HepG2 (cell line): ENCODE measurements at regions not wholly inside any gene's neighbourhood (a gene's known extent, or its start where the extent isn't known, plus 50 kb on each side); places are given as distances from the start of the nearest gene placed in this dataset.

Experiments used
- ATAC-seq: fragments of 200-7000 bp; cut with Tn5 transposase; 3 replicates; pipeline ENCODE4 v1.9.1; 2020; ENCODE audit warnings: mild to moderate bottlenecking, moderate library complexity
- BruUV-seq: library from RNA; stranded (reverse); fragments of 400-500 nt; replicated peaks from 2 replicates; lab custom pipeline; 2021; lab: Mats Ljungman, UMichigan
- CTCF ChIA-PET: fragments of 300-600 bp; formaldehyde crosslinking; extraction: SDS; loops from one replicate; lab custom pipeline; 2021; ENCODE audit warnings: low total read pairs, inconsistent platforms, low intra/inter-chr PET ratio; lab: Yijun Ruan, JAX
- POLR2A ChIA-PET: fragments of 350-600 bp; sonication (Branson Sonifier 250); formaldehyde crosslinking; loops from one replicate; lab custom pipeline; 2020; ENCODE audit warnings: antibody characterized with exemption, inconsistent platforms; lab: Yijun Ruan, JAX
- DNase-seq: peaks from one replicate; pipeline ENCODE4 v3.0.0-alpha.2; 2015; ENCODE audit warnings: low spot score
- FAIRE-seq: peaks from 3 replicates; lab custom pipeline; 2011; peaks lifted over from hg19 to GRCh38; lab: Jason Lieb, UNC
- H2AFZ ChIP-seq: one replicate; pipeline ENCODE4 v1.6.1; 2011; ENCODE audit warnings: low read length, inconsistent platforms
- H3K27ac ChIP-seq: fragments of 300-600 bp; 3 replicates; pipeline ENCODE4 v1.8.0; 2011; ENCODE audit warnings: mixed run types, mild to moderate bottlenecking, mixed read lengths, low read length, inconsistent platforms; ENCODE audit not compliant: insufficient read depth; ENCODE audit errors: extremely low read length
- H3K27me3 ChIP-seq, 2 experiments: fragments of 200-600 bp in 1 of 2; 2 replicates in 1 of 2; 3 replicates in 1 of 2; pipeline versions ENCODE4 v1.6.0 to v1.8.0; 2011; ENCODE audit warnings: low read length in 2 of 2, mild to moderate bottlenecking in 2 of 2, moderate library complexity in 2 of 2, inconsistent platforms in 1 of 2; ENCODE audit not compliant: insufficient read depth in 2 of 2, control insufficient read depth in 1 of 2
- H3K36me3 ChIP-seq, 2 experiments: fragments of 200-600 bp in 1 of 2; replicated peaks in 1 of 2; 2 replicates in 1 of 2; 3 replicates in 1 of 2; pipeline versions ENCODE4 v1.5.1 to v1.8.0; 2011; ENCODE audit warnings: low read length in 2 of 2, inconsistent platforms in 1 of 2; ENCODE audit not compliant: insufficient read depth in 2 of 2, control insufficient read depth in 1 of 2
- H3K4me1 ChIP-seq: 2 replicates; pipeline ENCODE4 v1.5.1; 2012; ENCODE audit warnings: low read length, inconsistent platforms; ENCODE audit not compliant: insufficient read depth
- H3K4me2 ChIP-seq: 2 replicates; pipeline ENCODE4 v1.6.0; 2011; ENCODE audit warnings: low read depth, low read length, inconsistent platforms
- H3K4me3 ChIP-seq, 3 experiments: fragments of 200-600 bp in 1 of 3; sonication (generic), shearing (Covaris generic) in 1 of 3; replicated peaks in 1 of 3; 2 replicates each; pipeline ENCODE4 v1.5.1; 2011 to 2016; ENCODE audit warnings: low read length in 3 of 3, inconsistent platforms in 2 of 3, low read depth in 2 of 3, mild to moderate bottlenecking in 2 of 3, control low read depth in 1 of 3, mixed read lengths in 1 of 3; ENCODE audit not compliant: insufficient read depth in 1 of 3
- H3K79me2 ChIP-seq: one replicate; pipeline ENCODE4 v1.6.1; 2011; ENCODE audit warnings: low read length, inconsistent platforms; ENCODE audit not compliant: insufficient read depth
- H3K9ac ChIP-seq: 2 replicates; pipeline ENCODE4 v1.6.0; 2011; ENCODE audit warnings: mild to moderate bottlenecking, low read depth, low read length, inconsistent platforms; ENCODE audit not compliant: insufficient read depth
- H3K9me3 ChIP-seq: 2 replicates; pipeline ENCODE4 v1.5.1; 2012; ENCODE audit warnings: mild to moderate bottlenecking, low read length
- H4K20me1 ChIP-seq: 2 replicates; pipeline ENCODE4 v1.6.0; 2011; ENCODE audit warnings: inconsistent platforms, mild to moderate bottlenecking, low read length, moderate library complexity; ENCODE audit not compliant: insufficient read depth
- CBFB ChIP-seq: sonication (generic); formaldehyde crosslinking; IDR thresholded peaks from 2 replicates; pipeline ENCODE4 v1.4.0; 2020; ENCODE audit warnings: missing genetic modification reagents
- MED1 ChIP-seq: sonication (generic); formaldehyde crosslinking; IDR thresholded peaks from 2 replicates; pipeline ENCODE4 v1.4.0; 2020; ENCODE audit warnings: missing genetic modification reagents
- MEIS2 ChIP-seq: sonication (generic); formaldehyde crosslinking; IDR thresholded peaks from 2 replicates; pipeline ENCODE4 v1.9.0; 2021; ENCODE audit warnings: mild to moderate bottlenecking, missing genetic modification reagents
- RFXAP ChIP-seq: sonication (generic); formaldehyde crosslinking; IDR thresholded peaks from 2 replicates; pipeline ENCODE4 v1.4.0; 2020; ENCODE audit warnings: missing genetic modification reagents, borderline replicate concordance
- SCMH1 ChIP-seq: sonication (generic); formaldehyde crosslinking; IDR thresholded peaks from 2 replicates; pipeline ENCODE4 v1.9.0; 2021; ENCODE audit warnings: missing genetic modification reagents, mild to moderate bottlenecking, borderline replicate concordance
- ZBTB20 ChIP-seq: sonication (generic); formaldehyde crosslinking; IDR thresholded peaks from 2 replicates; pipeline ENCODE4 v1.8.1; 2023; ENCODE audit warnings: missing genetic modification reagents, low read depth, mild to moderate bottlenecking, borderline replicate concordance
- ZFP82 ChIP-seq: sonication (generic); formaldehyde crosslinking; IDR thresholded peaks from 2 replicates; pipeline ENCODE4 v1.5.1; 2020; ENCODE audit warnings: mild to moderate bottlenecking, missing genetic modification reagents, borderline replicate concordance
- ZNF207 ChIP-seq: fragments of 450-650 bp; IDR thresholded peaks from 2 replicates; pipeline ENCODE4 v1.6.1; 2016; ENCODE audit warnings: antibody characterized with exemption, borderline replicate concordance
- ZNF543 ChIP-seq: sonication (generic); formaldehyde crosslinking; IDR thresholded peaks from 2 replicates; pipeline ENCODE4 v1.4.0; 2020; ENCODE audit warnings: mild to moderate bottlenecking, missing genetic modification reagents
- ZNF7 ChIP-seq: IDR thresholded peaks from 2 replicates; pipeline ENCODE4 v1.6.1; 2016; ENCODE audit warnings: missing biosample characterization, missing genetic modification reagents
- ZNF792 ChIP-seq: IDR thresholded peaks from 2 replicates; pipeline ENCODE4 v1.6.1; 2016
- WGBS: methylation state at CpG from one replicate; pipeline ENCODE4 v1.1.6; 2017; ENCODE audit warnings: low lambda C conversion rate; 5-methylcytosine and 5-hydroxymethylcytosine counted together
- in situ Hi-C: cut with HindIII; loops from 2 replicates; pipeline ENCODE4 v1.10.0; 2017; ENCODE audit warnings: low pct_unique_long_range_greater_than_20kb; ENCODE audit not compliant: extremely low pct_ligation_motif_present
- intact Hi-C: fragments of 100-400 bp; cut with micrococcal nuclease; formaldehyde crosslinking; loops from one replicate; pipeline ENCODE4 v1.10.0; 2022; ENCODE audit not compliant: unreplicated experiment
- TF ChIP-seq, protein P1 (sequence below): sonication (generic); formaldehyde crosslinking; IDR thresholded peaks from 2 replicates; pipeline ENCODE4 v1.5.1; 2020; ENCODE audit warnings: mild to moderate bottlenecking, missing genetic modification reagents, borderline replicate concordance
- TF ChIP-seq, protein P2 (sequence below): sonication (generic); formaldehyde crosslinking; IDR thresholded peaks from 2 replicates; pipeline ENCODE4 v1.4.0; 2020; ENCODE audit warnings: missing genetic modification reagents
- TF ChIP-seq, protein P3 (sequence below): sonication (generic); formaldehyde crosslinking; IDR thresholded peaks from 2 replicates; pipeline ENCODE4 v1.8.0; 2022; ENCODE audit warnings: mild to moderate bottlenecking, missing genetic modification reagents, borderline replicate concordance

DNA sequence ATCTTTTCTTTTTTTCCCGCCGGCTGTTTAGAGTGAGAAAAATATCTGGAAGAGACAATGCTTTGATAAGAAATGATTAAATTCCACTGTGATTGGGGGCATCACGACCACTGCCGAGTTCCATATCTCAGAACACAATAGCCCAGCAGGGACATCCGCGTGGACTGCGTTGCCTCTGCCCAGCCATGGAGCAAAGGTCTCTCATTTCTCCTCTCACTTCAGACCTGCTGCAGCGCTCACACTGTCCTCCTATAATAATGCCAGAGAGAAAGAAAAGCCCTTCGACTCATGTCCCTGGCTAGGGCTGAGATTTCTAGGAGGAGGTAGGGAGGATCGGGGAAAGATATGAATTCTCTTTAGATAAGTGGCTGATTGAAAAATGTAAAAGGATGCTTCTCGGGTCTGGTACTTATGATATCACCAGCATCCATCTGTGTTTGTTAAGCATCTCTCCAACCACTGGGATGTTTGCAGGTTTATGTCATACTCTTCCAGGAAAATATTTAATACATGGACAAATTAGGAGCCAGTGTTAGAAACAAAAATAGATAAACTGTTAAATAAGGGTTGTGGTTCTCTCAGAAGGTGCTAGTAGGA lies 472.9 kb upstream of the AKR1E2 start (continued):
- TF ChIP-seq ZFP82 (no peak), MEIS2 (CRISPR knock-in tag) (no peak)

DNA sequence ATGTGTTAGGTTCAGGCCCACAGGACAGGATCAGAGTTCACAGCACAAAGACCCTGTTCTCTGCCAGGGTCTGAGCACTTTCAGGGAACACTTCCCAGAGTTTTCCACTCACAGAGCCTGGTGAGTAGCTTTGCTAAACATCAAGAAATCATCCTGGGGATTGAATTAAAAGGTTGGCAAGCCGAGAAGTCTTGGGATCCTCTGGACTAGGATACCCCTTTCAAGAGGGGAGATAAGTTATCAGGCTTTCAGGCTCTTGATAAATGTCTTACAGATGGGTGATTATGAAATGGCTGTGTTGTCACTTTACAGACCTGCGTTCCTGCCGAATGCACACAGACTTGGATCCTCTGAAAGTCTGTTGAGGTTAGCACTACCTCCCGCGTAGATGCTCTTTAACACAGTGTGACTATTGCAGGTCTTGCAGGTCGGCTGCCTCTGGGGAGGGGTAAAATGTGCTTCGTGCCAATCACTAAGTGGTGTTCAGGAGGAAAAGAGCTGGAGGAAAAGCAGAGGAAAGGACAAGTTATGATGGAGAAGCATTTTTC lies 473.5 kb upstream of the AKR1E2 start:
- FAIRE-seq: no peak
- 0% methylated on average over 7 of the region's 7 CpGs for WGBS
- Histone ChIP-seq H3K4me3 (no peak overlapping the region), H3K27me3 (peaks cover 0 to 8% of the 10 kb centered on the region in 2 experiments; a peak in 2 of 5 replicates), H3K4me2 (no peak overlapping the region), H2AFZ (no peak overlapping the region), H3K27ac (no peak overlapping the region), H3K79me2 (no peaks in the 10 kb centered on the region), H3K4me1 (no peaks in the 10 kb centered on the region), H3K9ac (no peak overlapping the region), H3K36me3 (no peaks in the 10 kb centered on the region), H4K20me1 (no peaks in the 10 kb centered on the region), H3K9me3 (no peaks in the 10 kb centered on the region)
- DNase-seq: no peak
- no peak for ATAC-seq
- POLR2A ChIA-PET: no interaction called here
- in situ Hi-C loops (no loop called here), intact Hi-C loops (no loop called here)
- CTCF ChIA-PET: no interaction called here
- BruUV-seq: no TSS peak
- TF ChIP-seq MED1 (no peak), RFXAP (CRISPR knock-in tag) (no peak), ZNF543 (CRISPR knock-in tag) (no peak), ZNF7 (CRISPR knock-in tag) (no peak), ZNF792 (CRISPR knock-in tag) (no peak), SCMH1 (no peak), ZNF207 (no peak), CBFB (CRISPR knock-in tag) (no peak), ZBTB20 (no peak)
- TF ChIP-seq, protein P1, sequence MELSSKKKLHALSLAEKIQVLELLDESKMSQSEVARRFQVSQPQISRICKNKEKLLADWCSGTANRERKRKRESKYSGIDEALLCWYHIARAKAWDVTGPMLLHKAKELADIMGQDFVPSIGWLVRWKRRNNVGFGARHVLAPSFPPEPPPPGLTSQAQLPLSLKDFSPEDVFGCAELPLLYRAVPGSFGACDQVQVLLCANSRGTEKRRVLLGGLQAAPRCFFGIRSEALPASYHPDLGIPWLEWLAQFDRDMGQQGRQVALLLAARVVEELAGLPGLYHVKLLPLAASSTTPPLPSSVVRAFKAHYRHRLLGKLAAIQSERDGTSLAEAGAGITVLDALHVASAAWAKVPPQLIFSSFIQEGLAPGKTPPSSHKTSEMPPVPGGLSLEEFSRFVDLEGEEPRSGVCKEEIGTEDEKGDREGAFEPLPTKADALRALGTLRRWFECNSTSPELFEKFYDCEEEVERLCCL (CRISPR knock-in tag): no peak
- TF ChIP-seq, protein P2, sequence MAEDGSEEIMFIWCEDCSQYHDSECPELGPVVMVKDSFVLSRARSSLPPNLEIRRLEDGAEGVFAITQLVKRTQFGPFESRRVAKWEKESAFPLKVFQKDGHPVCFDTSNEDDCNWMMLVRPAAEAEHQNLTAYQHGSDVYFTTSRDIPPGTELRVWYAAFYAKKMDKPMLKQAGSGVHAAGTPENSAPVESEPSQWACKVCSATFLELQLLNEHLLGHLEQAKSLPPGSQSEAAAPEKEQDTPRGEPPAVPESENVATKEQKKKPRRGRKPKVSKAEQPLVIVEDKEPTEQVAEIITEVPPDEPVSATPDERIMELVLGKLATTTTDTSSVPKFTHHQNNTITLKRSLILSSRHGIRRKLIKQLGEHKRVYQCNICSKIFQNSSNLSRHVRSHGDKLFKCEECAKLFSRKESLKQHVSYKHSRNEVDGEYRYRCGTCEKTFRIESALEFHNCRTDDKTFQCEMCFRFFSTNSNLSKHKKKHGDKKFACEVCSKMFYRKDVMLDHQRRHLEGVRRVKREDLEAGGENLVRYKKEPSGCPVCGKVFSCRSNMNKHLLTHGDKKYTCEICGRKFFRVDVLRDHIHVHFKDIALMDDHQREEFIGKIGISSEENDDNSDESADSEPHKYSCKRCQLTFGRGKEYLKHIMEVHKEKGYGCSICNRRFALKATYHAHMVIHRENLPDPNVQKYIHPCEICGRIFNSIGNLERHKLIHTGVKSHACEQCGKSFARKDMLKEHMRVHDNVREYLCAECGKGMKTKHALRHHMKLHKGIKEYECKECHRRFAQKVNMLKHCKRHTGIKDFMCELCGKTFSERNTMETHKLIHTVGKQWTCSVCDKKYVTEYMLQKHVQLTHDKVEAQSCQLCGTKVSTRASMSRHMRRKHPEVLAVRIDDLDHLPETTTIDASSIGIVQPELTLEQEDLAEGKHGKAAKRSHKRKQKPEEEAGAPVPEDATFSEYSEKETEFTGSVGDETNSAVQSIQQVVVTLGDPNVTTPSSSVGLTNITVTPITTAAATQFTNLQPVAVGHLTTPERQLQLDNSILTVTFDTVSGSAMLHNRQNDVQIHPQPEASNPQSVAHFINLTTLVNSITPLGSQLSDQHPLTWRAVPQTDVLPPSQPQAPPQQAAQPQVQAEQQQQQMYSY (CRISPR knock-in tag): no peak
- TF ChIP-seq, protein P3, sequence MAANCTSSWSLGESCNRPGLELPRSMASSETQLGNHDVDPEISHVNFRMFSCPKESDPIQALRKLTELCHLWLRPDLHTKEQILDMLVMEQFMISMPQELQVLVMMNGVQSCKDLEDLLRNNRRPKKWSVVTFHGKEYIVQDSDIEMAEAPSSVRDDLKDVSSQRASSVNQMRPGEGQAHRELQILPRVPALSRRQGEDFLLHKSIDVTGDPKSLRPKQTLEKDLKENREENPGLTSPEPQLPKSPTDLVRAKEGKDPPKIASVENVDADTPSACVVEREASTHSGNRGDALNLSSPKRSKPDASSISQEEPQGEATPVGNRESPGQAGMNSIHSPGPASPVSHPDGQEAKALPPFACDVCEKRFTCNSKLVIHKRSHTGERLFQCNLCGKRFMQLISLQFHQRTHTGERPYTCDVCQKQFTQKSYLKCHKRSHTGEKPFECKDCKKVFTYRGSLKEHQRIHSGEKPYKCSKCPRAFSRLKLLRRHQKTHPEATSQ (CRISPR knock-in tag): no peak
